GM12892 (cell line): ENCODE measurements at regions not wholly inside any gene's neighbourhood (a gene's known extent, or its start where the extent isn't known, plus 50 kb on each side); places are given as distances from the start of the nearest gene placed in this dataset.
"Not testable (repeated sequence)": the region's sequence is repeated elsewhere in the genome, so short reads cannot be mapped to it uniquely, and the experiment has no call there.

Experiments
- DNase-seq: peaks from one replicate; pipeline ENCODE4 v3.0.0; 2011; ENCODE audit not compliant: insufficient read length
- FAIRE-seq: peaks from 2 replicates; lab custom pipeline; 2011; peaks lifted over from hg19 to GRCh38; lab: Jason Lieb, UNC
- POLR2A ChIP-seq: IDR thresholded peaks from 2 replicates; pipeline ENCODE4 v1.6.1; 2011; ENCODE audit warnings: low read depth, low read length, control low read depth
- POLR2AphosphoS5 ChIP-seq: IDR thresholded peaks from 2 replicates; pipeline ENCODE4 v1.6.1; 2011; ENCODE audit warnings: low read depth, low read length, control low read depth
- TAF1 ChIP-seq: IDR thresholded peaks from 2 replicates; pipeline ENCODE4 v1.6.1; 2011; ENCODE audit warnings: low read depth, mild to moderate bottlenecking, control low read depth, low read length, borderline replicate concordance

DNA sequence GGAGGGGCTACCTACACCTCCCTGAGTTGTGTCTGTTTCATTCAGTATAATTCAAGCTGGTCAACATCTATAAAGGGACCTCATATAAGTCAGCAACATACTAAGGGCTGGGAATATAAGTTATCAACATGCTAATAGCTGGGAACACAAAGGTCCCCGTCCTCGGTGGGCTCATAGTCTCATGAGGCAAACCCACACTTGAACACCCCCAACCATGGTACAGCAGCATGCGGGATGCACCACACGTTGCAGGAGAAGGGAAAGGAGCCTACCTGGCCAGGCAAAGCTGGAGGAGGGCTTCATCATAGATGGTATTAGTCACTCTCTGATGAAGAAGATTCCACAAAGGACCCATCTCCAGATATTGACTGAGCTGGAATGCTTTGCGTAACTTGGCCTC lies 561.8 kb upstream of the B3GAT1 start:
- FAIRE-seq (no peak), DNase-seq (no peak)
- no peak for TF ChIP-seq POLR2AphosphoS5

DNA sequence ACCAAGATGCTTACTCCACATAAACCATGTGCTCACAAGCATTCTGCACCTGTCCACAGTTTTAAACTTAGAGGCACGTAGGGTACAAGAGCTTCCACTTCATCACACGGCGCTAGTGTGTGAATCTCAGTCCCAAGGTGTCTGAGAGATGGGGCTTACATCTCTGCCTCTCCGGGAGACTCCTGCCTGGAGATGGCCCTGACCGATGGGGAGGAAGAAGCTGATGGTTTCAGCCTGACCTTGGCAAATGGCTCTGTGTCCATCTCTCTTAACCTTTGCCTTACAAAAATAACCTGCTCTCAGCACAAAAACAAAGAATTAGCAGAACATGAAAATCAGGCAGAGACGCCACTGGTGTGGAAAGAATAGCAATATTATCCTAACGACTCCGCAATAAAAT lies 559.3 kb upstream of the B3GAT1 start:
- DNase-seq, result no peak
- TF ChIP-seq POLR2A (no peak), POLR2AphosphoS5 (no peak), TAF1 (no peak)
- FAIRE-seq, result no peak

- TF ChIP-seq TAF1 (no peak), POLR2A (no peak), POLR2AphosphoS5 (no peak)
- DNase-seq, result no peak
- FAIRE-seq, result no peak
Measured at GRCh38 chr11:134967746-134968145, 555.7 kb upstream of the B3GAT1 start.

- DNase-seq, FAIRE-seq: not testable (repeated sequence)
Measured at GRCh38 chr11:134961386-134961785, 549.3 kb upstream of the B3GAT1 start.

- DNase-seq, result no peak
- TF ChIP-seq POLR2A, result no peak
- no peak for TF ChIP-seq TAF1
- TF ChIP-seq POLR2AphosphoS5, result no peak
- FAIRE-seq, result no peak
Measured at GRCh38 chr11:134958870-134959269, 546.8 kb upstream of the B3GAT1 start.

- FAIRE-seq (no peak), DNase-seq (no peak)
- TF ChIP-seq TAF1, result no peak
- no peak for TF ChIP-seq POLR2AphosphoS5
- TF ChIP-seq POLR2A, result no peak
Measured at GRCh38 chr11:134958336-134958640, 546.2 kb upstream of the B3GAT1 start.

DNA sequence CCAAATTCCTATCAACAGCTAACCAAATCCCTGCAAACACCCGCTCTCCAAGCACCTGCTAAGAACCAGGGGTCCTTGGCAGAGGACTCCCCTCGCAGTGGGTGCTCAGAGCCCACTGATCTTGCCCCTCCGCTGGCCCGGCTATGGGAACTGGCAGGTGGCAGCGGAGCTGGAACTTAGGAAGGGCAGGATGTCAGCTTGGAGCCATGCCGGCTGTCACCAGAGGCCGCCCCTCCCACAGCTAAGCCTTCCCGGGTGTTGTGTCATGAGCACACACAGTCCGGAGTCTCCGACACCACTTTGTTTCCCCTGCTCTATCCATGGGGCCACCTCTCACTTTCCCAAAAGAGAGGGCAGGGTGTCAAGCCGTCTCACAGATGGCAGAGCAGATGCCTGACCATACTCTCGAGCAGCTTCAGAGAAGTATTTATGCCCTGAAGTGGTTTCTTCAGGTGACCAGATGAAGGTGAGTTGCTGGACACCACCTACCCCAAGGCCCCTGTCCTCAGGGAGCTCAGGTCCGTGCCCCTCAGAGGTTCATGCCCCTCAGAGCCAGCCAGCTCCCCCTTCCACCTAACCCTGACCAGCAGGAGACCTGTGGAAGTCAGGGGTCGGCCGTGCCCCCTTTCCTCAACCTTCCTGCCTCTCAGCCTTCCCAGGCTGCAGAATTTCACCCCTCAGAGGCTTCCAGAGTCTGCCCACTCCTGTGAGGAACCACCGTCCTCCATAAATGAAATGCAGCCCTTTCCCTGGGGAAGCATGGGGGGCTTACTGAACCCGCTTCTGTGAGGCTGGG lies 545.7 kb upstream of the B3GAT1 start:
- no peak for DNase-seq
- FAIRE-seq, result no peak
- no peak for TF ChIP-seq POLR2A
- no peak for TF ChIP-seq POLR2AphosphoS5
- no peak for TF ChIP-seq TAF1

GRCh38 chr11:134956450-134957210 lies 544.6 kb upstream of the B3GAT1 start:
- no peak for TF ChIP-seq POLR2A
- TF ChIP-seq POLR2AphosphoS5, result no peak
- TF ChIP-seq TAF1, result no peak
- DNase-seq, result no peak
- FAIRE-seq, result no peak

- not testable (repeated sequence) for FAIRE-seq, DNase-seq
Measured at GRCh38 chr11:134955970-134956369, 543.9 kb upstream of the B3GAT1 start.

GRCh38 chr11:134955281-134955680 lies 543.2 kb upstream of the B3GAT1 start:
- TF ChIP-seq POLR2A (no peak), POLR2AphosphoS5 (no peak), TAF1 (no peak)
- DNase-seq, result no peak
- no peak for FAIRE-seq

DNA sequence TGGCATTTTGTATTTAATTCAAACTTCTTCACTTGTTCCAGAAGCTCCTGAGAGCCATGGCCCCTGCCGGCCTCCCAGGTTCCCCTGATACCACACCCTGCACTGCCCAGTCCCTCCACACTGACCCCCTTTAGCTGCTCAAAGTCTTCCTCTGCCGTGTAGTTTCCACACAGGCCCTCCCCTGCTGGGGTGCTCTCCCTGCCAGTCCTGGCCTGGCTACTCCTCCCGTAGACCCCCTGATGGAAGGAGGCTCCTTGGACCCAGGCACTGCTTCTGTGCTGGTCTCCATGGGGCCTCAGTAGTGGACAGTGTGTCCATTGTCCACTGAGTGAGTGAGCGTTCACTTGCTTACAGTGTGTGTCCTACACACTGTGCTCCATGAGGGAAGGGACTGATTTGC lies 542.4 kb upstream of the B3GAT1 start:
- not testable (repeated sequence) for FAIRE-seq, DNase-seq

DNA sequence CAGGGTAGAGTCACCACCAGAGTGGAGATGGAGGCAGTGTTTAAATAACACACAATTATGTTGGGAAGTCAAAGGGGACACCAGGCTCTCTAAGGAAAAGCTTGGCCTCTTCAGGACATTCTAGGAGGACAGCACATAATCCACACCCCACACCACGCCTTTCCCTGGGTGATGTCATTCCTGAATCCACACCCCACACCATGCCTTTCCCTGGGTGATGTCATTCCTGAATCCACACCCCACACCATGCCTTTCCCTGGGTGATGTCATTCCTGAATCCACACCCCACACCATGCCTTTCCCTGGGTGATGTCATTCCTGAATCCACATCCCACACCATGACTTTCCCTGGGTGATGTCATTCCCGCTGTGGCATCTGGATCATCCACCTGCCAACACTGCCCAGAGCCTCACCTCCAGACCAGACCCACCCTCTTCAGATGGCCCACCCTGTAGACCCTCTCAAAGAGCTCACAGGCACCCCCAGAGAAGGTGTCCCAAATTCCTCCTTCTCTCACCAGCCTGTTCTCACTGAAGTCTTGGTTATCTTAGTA lies 541.5 kb upstream of the B3GAT1 start:
- DNase-seq, FAIRE-seq: not testable (repeated sequence)
